Mesenchymal stem cell (in vitro differentiated cells and primary cell): ENCODE measurements at regions not wholly inside any gene's neighbourhood (a gene's known extent, or its start where the extent isn't known, plus 50 kb on each side); places are given as distances from the start of the nearest gene placed in this dataset.

ENCODE experiments used
- DNase-seq: peaks from one replicate; pipeline ENCODE4 v3.0.0-alpha.2; 2013
- H2AFZ ChIP-seq: one replicate; pipeline ENCODE4 v1.6.1; 2013; ENCODE audit warnings: low read depth, mild to moderate bottlenecking, control low read depth, inconsistent platforms, low read length, moderate library complexity
- H2AK5ac ChIP-seq: 2 replicates; pipeline ENCODE4 v1.6.1; 2013; ENCODE audit warnings: low read length, moderate library complexity, mild to moderate bottlenecking, inconsistent platforms; ENCODE audit not compliant: severe bottlenecking
- H2BK120ac ChIP-seq: one replicate; pipeline ENCODE4 v1.6.1; 2013; ENCODE audit warnings: low read depth, mild to moderate bottlenecking, inconsistent platforms, low read length, moderate library complexity
- H2BK12ac ChIP-seq, 2 experiments: one replicate each; pipeline ENCODE4 v1.6.1; 2013; ENCODE audit warnings: inconsistent platforms in 2 of 2, low read length in 2 of 2, mild to moderate bottlenecking in 2 of 2, moderate library complexity in 2 of 2, control low read depth in 1 of 2
- H2BK15ac ChIP-seq: one replicate; pipeline ENCODE4 v1.6.1; 2013; ENCODE audit warnings: mild to moderate bottlenecking, low read depth, inconsistent platforms; ENCODE audit not compliant: poor library complexity, severe bottlenecking
- H2BK5ac ChIP-seq: 2 replicates; pipeline ENCODE4 v1.6.1; 2013; ENCODE audit warnings: low read depth, mild to moderate bottlenecking, low read length, control low read depth, inconsistent platforms; ENCODE audit not compliant: poor library complexity, severe bottlenecking
- H3K14ac ChIP-seq, 2 experiments: one replicate each; pipeline ENCODE4 v1.6.1; 2013; ENCODE audit warnings: inconsistent platforms in 2 of 2, low read length in 2 of 2, control low read depth in 1 of 2, mild to moderate bottlenecking in 1 of 2, moderate library complexity in 1 of 2
- H3K18ac ChIP-seq, 2 experiments: one replicate each; pipeline ENCODE4 v1.6.1; 2013; ENCODE audit warnings: inconsistent platforms in 2 of 2, low read length in 2 of 2, control low read depth in 1 of 2, low read depth in 1 of 2, mild to moderate bottlenecking in 1 of 2
- H3K23ac ChIP-seq, 2 experiments: one replicate each; pipeline ENCODE4 v1.6.1; 2013; ENCODE audit warnings: inconsistent platforms in 2 of 2, low read length in 2 of 2, mild to moderate bottlenecking in 2 of 2, moderate library complexity in 2 of 2, control low read depth in 1 of 2
- H3K27ac ChIP-seq: 2 replicates; pipeline ENCODE4 v1.5.1; 2013; ENCODE audit warnings: mild to moderate bottlenecking, moderate library complexity, low read length, control low read depth, inconsistent platforms; ENCODE audit not compliant: poor library complexity, severe bottlenecking
- H3K27me3 ChIP-seq, 2 experiments: 2 replicates each; pipeline versions ENCODE4 v1.6.1 to v1.7.0; 2013; ENCODE audit warnings: low read length in 2 of 2, mild to moderate bottlenecking in 2 of 2, moderate library complexity in 2 of 2, control low read depth in 1 of 2, inconsistent platforms in 1 of 2; ENCODE audit not compliant: control insufficient read depth in 1 of 2, insufficient read depth in 1 of 2
- H3K36me3 ChIP-seq, 2 experiments: 2 replicates each; pipeline versions ENCODE4 v1.6.1 to v1.7.0; 2013; ENCODE audit warnings: low read length in 2 of 2, control low read depth in 1 of 2, inconsistent platforms in 1 of 2, low read depth in 1 of 2, mild to moderate bottlenecking in 1 of 2; ENCODE audit not compliant: insufficient read depth in 2 of 2, control insufficient read depth in 1 of 2
- H3K4ac ChIP-seq, 2 experiments: one replicate each; pipeline ENCODE4 v1.6.1; 2013; ENCODE audit warnings: inconsistent platforms in 2 of 2, low read length in 2 of 2, mild to moderate bottlenecking in 2 of 2, moderate library complexity in 2 of 2, control low read depth in 1 of 2, low read depth in 1 of 2
- H3K4me1 ChIP-seq: 2 replicates; pipeline ENCODE4 v1.6.1; 2013; ENCODE audit warnings: low read depth, low read length, control low read depth; ENCODE audit not compliant: control insufficient read depth, insufficient read depth
- H3K4me2 ChIP-seq: 2 replicates; pipeline ENCODE4 v1.6.1; 2013; ENCODE audit warnings: low read length, mild to moderate bottlenecking, inconsistent platforms; ENCODE audit not compliant: poor library complexity, severe bottlenecking
- H3K4me3 ChIP-seq, 2 experiments: 2 replicates each; pipeline versions ENCODE4 v1.5.1 to v1.7.0; 2013; ENCODE audit warnings: low read length in 2 of 2, mild to moderate bottlenecking in 2 of 2, control low read depth in 1 of 2, low read depth in 1 of 2; ENCODE audit not compliant: insufficient read depth in 1 of 2
- H3K79me1 ChIP-seq: replicated peaks from 2 replicates; pipeline ENCODE4 v1.6.1; 2013; ENCODE audit warnings: mild to moderate bottlenecking, control low read depth, low read length, inconsistent platforms; ENCODE audit not compliant: poor library complexity, severe bottlenecking
- H3K9ac ChIP-seq: 2 replicates; pipeline ENCODE4 v1.7.0; 2013; ENCODE audit warnings: mild to moderate bottlenecking, low read length, moderate library complexity
- H3K9me3 ChIP-seq: 2 replicates; pipeline ENCODE4 v1.7.0; 2013; ENCODE audit warnings: mild to moderate bottlenecking, low read length; ENCODE audit not compliant: control insufficient read depth
- H4K8ac ChIP-seq: one replicate; pipeline ENCODE4 v1.6.1; 2013; ENCODE audit warnings: inconsistent platforms, mild to moderate bottlenecking, low read length, moderate library complexity
- H4K91ac ChIP-seq: one replicate; pipeline ENCODE4 v1.6.1; 2013; ENCODE audit warnings: mild to moderate bottlenecking, low read length, inconsistent platforms
- WGBS: methylation state at CpG from one replicate; pipeline ENCODE4 v1.1.7; 2013; ENCODE audit warnings: mixed read lengths; 5-methylcytosine and 5-hydroxymethylcytosine counted together

DNA sequence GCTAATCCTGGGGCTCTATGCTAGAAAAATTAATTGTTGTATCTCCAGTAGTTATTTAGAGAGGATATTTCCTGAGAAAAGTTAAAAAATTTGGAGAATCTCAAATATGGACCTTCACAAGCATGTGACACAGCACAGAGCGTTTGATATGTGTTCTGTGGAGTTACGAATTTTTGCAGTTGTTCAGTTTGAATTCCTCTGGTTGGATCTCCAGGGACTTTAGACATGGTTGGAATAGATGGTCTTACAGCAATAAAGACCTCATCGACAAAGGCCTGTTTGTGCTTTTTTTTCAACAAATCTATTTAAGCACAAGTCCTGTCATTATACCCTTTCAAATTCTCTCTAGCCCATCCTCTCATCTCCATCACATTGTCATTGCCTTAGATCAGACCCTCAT lies 138.0 kb downstream of the TES start:
- Histone ChIP-seq H2AK5ac (no peak overlapping the region), H3K4me1 (no peaks in the 10 kb centered on the region), H3K9ac (no peak overlapping the region), H3K27ac (no peak overlapping the region), H3K4ac (no peak overlapping the region), H3K9me3 (no peaks in the 10 kb centered on the region), H2BK12ac (no peak overlapping the region), H2BK15ac (no peak overlapping the region), H2BK120ac (no peak overlapping the region), H4K8ac (no peak overlapping the region), H2BK5ac (no peak overlapping the region), H3K14ac (no peak overlapping the region), H3K23ac (no peak overlapping the region), H3K4me2 (no peak overlapping the region), H3K18ac (no peak overlapping the region), H3K4me3 (no peak overlapping the region), H2AFZ (no peak overlapping the region), H3K36me3 (no peaks in the 10 kb centered on the region), H4K91ac (no peak overlapping the region), H3K27me3 (no peaks in the 10 kb centered on the region), H3K79me1 (no peaks in the 10 kb centered on the region)
- DNase-seq, result no peak
- WGBS, result 59% methylated on average over 3 of the region's 3 CpGs

DNA sequence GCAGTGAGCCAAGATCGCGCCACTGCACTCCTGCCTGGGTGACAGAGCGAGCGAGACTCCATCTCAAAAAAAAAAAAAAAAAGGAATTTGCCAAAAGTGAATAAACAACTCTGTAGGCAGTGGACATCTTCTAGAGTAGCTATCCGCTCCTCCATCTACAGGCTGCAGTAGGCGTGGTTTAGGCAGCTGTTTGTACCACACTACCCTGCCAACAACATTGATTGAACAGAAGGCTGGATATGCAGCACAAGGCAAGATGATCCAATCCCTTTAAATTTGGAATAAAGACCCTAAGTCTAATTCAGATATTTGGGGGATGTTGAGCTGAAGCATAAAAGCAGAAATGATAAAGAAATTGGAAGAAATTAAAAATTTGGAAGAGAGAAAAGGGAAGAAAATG lies 141.6 kb downstream of the TES start:
- no peak overlapping the region for H3K14ac ChIP-seq
- no peaks in the 10 kb centered on the region for H3K9me3 ChIP-seq
- no peak overlapping the region for H3K27ac ChIP-seq
- no peak overlapping the region for H2AK5ac ChIP-seq
- no peak overlapping the region for H3K4me2 ChIP-seq
- H3K4me3 ChIP-seq, result no peak overlapping the region
- peak overlapping the region; percentile 34 to 78 for H3K18ac ChIP-seq
- H3K9ac ChIP-seq, result no peak overlapping the region
- no peak overlapping the region for H4K8ac ChIP-seq
- no peaks in the 10 kb centered on the region for H3K79me1 ChIP-seq
- no peaks in the 10 kb centered on the region for H3K36me3 ChIP-seq
- H2BK12ac ChIP-seq, result no peak overlapping the region
- H2BK5ac ChIP-seq, result no peak overlapping the region
- H3K23ac ChIP-seq, result no peak overlapping the region
- no peak overlapping the region for H3K4ac ChIP-seq
- H2BK15ac ChIP-seq, result no peak overlapping the region
- H3K4me1 ChIP-seq, result peaks cover 4% of the 10 kb centered on the region
- no peak for DNase-seq
- no peaks in the 10 kb centered on the region for H3K27me3 ChIP-seq
- no peak overlapping the region for H2AFZ ChIP-seq
- no peak overlapping the region for H4K91ac ChIP-seq
- no peak overlapping the region for H2BK120ac ChIP-seq
- over 99% methylated on average over 6 of the region's 6 CpGs for WGBS

DNA sequence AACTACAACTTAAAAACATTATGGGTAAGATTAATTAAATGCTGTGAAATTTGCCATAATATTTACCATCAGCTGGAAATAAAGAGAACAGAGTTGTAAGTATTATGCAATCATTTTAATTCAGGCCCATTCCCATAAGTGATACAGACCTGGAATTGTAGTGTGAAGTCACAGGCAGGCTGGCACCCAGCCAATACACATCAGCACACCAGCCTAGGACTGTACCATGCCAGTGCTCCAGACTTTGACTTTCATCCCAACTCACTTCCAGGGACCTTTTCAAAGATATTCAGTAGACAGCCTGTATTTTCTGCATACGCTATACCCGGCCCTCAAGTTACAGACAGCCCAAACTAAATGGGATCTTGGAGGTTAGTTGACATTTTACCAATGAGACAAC lies 143.3 kb downstream of the TES start:
- Histone ChIP-seq H4K91ac (no peak overlapping the region), H3K4me2 (no peak overlapping the region), H3K4me3 (no peak overlapping the region), H2AFZ (no peak overlapping the region), H2BK15ac (no peak overlapping the region), H3K27me3 (no peaks in the 10 kb centered on the region), H3K14ac (no peak overlapping the region), H3K4ac (no peak overlapping the region), H2AK5ac (peak overlapping the region; percentile 54), H2BK5ac (no peak overlapping the region), H4K8ac (no peak overlapping the region), H3K9me3 (no peaks in the 10 kb centered on the region), H3K36me3 (no peaks in the 10 kb centered on the region), H3K23ac (no peak overlapping the region), H3K27ac (no peak overlapping the region), H3K9ac (peak overlapping the region; percentile 87), H2BK120ac (peak overlapping the region; percentile 73), H2BK12ac (peak overlapping the region; percentile 18 to 46), H3K18ac (peak overlapping the region in 1 of 2 experiments; percentile 16), H3K4me1 (peaks cover 5% of the 10 kb centered on the region), H3K79me1 (no peaks in the 10 kb centered on the region)
- no CpG with 5 or more reads among the region's 2 CpGs for WGBS
- peak; percentile 53 for DNase-seq

DNA sequence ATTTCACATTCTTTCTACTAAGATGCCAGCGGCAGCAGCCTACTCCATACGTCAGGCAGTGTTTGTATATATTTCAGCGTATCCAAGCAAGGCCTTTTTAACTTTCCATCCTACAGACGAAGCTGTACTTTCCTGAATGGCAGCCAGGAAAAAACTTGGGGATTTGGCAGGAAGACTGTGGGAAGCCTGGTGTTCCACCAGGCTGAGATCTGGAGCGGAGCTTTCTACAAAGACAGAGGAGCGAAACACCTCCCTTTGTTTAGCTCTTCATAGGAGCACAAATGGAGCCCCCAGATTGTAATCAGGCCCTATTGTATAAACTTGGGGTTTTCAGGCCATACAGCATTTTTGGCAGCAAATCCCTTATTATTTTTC lies 143.8 kb downstream of the TES start:
- peak; percentile 92 for DNase-seq
- Histone ChIP-seq H2BK5ac (no peak overlapping the region), H2AFZ (no peak overlapping the region), H3K36me3 (no peaks in the 10 kb centered on the region), H3K27me3 (no peaks in the 10 kb centered on the region), H3K4ac (peak overlapping the region; percentile 66 to 80), H3K79me1 (no peaks in the 10 kb centered on the region), H3K4me2 (no peak overlapping the region), H3K4me1 (peaks cover 6% of the 10 kb centered on the region), H3K9ac (peak overlapping the region; percentile 87), H3K4me3 (peak overlapping the region in 1 of 2 experiments; percentile 67), H4K8ac (no peak overlapping the region), H3K23ac (no peak overlapping the region), H4K91ac (no peak overlapping the region), H2AK5ac (peak overlapping the region; percentile 99), H3K14ac (no peak overlapping the region), H3K9me3 (no peaks in the 10 kb centered on the region), H2BK12ac (peak overlapping the region in 1 of 2 experiments; percentile 49), H3K18ac (peak overlapping the region in 1 of 2 experiments; percentile 37), H2BK120ac (peak overlapping the region; percentile 64), H3K27ac (peak overlapping the region; percentile 93), H2BK15ac (no peak overlapping the region)
- WGBS, result 58% methylated on average over 6 of the region's 6 CpGs
